Activated effector memory CD4-positive, alpha-beta T cell treated with Interleukin-2 at 50 U/mL for 16 hours (primary cell): ENCODE measurements at regions not wholly inside any gene's neighbourhood (a gene's known extent, or its start where the extent isn't known, plus 50 kb on each side); places are given as distances from the start of the nearest gene placed in this dataset.

Experiments
- DNase-seq: peaks from one replicate; pipeline ENCODE4 v3.0.0-alpha.2; 2020

GRCh38 chr5:96062836-96063235 lies 101.2 kb upstream of the ELL2 start:
- DNase-seq = no peak

GRCh38 chr5:96058084-96058483 lies 96.4 kb upstream of the ELL2 start:
- DNase-seq = no peak

GRCh38 chr5:96054311-96055030 lies 92.8 kb upstream of the ELL2 start:
- no peak for DNase-seq

GRCh38 chr5:96053063-96053735 lies 91.5 kb upstream of the ELL2 start:
- DNase-seq = no peak

GRCh38 chr5:96052374-96052773 lies 90.7 kb upstream of the ELL2 start:
- no peak for DNase-seq

GRCh38 chr5:96051401-96051830 lies 89.8 kb upstream of the ELL2 start:
- no peak for DNase-seq

- no peak for DNase-seq
Observed at GRCh38 chr5:96050273-96050880, 88.7 kb upstream of the ELL2 start.

GRCh38 chr5:96049398-96050272 lies 88.0 kb upstream of the ELL2 start:
- DNase-seq = no peak

- DNase-seq = no peak
Observed at GRCh38 chr5:96048763-96049162, 87.1 kb upstream of the ELL2 start.

GRCh38 chr5:96045888-96046287 lies 84.2 kb upstream of the ELL2 start:
- no peak for DNase-seq

- no peak for DNase-seq
Observed at GRCh38 chr5:96043446-96043845, 81.8 kb upstream of the ELL2 start.

- no peak for DNase-seq
Observed at GRCh38 chr5:96037128-96037527, 75.5 kb upstream of the ELL2 start.

GRCh38 chr5:96036301-96036700 lies 74.7 kb upstream of the ELL2 start:
- no peak for DNase-seq

GRCh38 chr5:96035796-96036195 lies 74.1 kb upstream of the ELL2 start:
- DNase-seq = no peak

GRCh38 chr5:96033116-96033515 lies 71.5 kb upstream of the ELL2 start:
- DNase-seq = no peak

- no peak for DNase-seq
Observed at GRCh38 chr5:96031811-96032261, 70.2 kb upstream of the ELL2 start.

- no peak for DNase-seq
Observed at GRCh38 chr5:96031180-96031579, 69.5 kb upstream of the ELL2 start.

GRCh38 chr5:96026406-96027041 lies 64.9 kb upstream of the ELL2 start:
- DNase-seq = no peak

- no peak for DNase-seq
Observed at GRCh38 chr5:96024683-96025475, 63.2 kb upstream of the ELL2 start.

- DNase-seq = no peak
Observed at GRCh38 chr5:96023518-96023917, 61.9 kb upstream of the ELL2 start.

GRCh38 chr5:96022971-96023370 lies 61.3 kb upstream of the ELL2 start:
- DNase-seq = no peak

- no peak for DNase-seq
Observed at GRCh38 chr5:96017951-96018350, 56.3 kb upstream of the ELL2 start.
